Skeletal muscle satellite cell (primary cell): ENCODE measurements at regions not wholly inside any gene's neighbourhood (a gene's known extent, or its start where the extent isn't known, plus 50 kb on each side); places are given as distances from the start of the nearest gene placed in this dataset.

ENCODE experiments used
- H3K27me3 ChIP-seq: 2 replicates; pipeline ENCODE4 v1.7.0; 2013; ENCODE audit warnings: low read length; ENCODE audit not compliant: control insufficient read depth, insufficient read depth
- H3K36me3 ChIP-seq: 2 replicates; pipeline ENCODE4 v1.7.0; 2013; ENCODE audit warnings: mild to moderate bottlenecking, control low read depth, low read length; ENCODE audit not compliant: insufficient read depth
- H3K4me1 ChIP-seq: 2 replicates; pipeline ENCODE4 v1.7.0; 2013; ENCODE audit warnings: low read length; ENCODE audit not compliant: control insufficient read depth, insufficient read depth
- H3K4me2 ChIP-seq: 2 replicates; pipeline ENCODE4 v1.7.0; 2013; ENCODE audit warnings: mild to moderate bottlenecking, low read length
- H3K4me3 ChIP-seq: 2 replicates; pipeline ENCODE4 v1.7.0; 2013; ENCODE audit warnings: low read length
- H3K9ac ChIP-seq: 2 replicates; pipeline ENCODE4 v1.7.0; 2013; ENCODE audit warnings: mild to moderate bottlenecking, low read depth, low read length, moderate library complexity
- H3K9me3 ChIP-seq: replicated peaks from 2 replicates; pipeline ENCODE4 v1.7.0; 2013; ENCODE audit warnings: mild to moderate bottlenecking, control low read depth, low read length

- peaks cover 5% of the 10 kb centered on the region for H3K9me3 ChIP-seq
- no peaks in the 10 kb centered on the region for H3K36me3 ChIP-seq
- H3K27me3 ChIP-seq: no peaks in the 10 kb centered on the region
- H3K4me2 ChIP-seq: no peak overlapping the region
- H3K9ac ChIP-seq: no peak overlapping the region
- no peak overlapping the region for H3K4me3 ChIP-seq
- H3K4me1 ChIP-seq: no peaks in the 10 kb centered on the region
Observed at GRCh38 chr18:37796823-37797349, 231.3 kb upstream of the CELF4 start.

GRCh38 chr18:37787452-37787851, 221.9 kb upstream of the CELF4 start:
- Histone ChIP-seq H3K4me3 (no peak overlapping the region), H3K27me3 (no peaks in the 10 kb centered on the region), H3K9me3 (no peaks in the 10 kb centered on the region), H3K9ac (no peak overlapping the region), H3K4me1 (no peaks in the 10 kb centered on the region), H3K4me2 (no peak overlapping the region), H3K36me3 (no peaks in the 10 kb centered on the region)

- Histone ChIP-seq H3K4me1 (no peaks in the 10 kb centered on the region), H3K27me3 (no peaks in the 10 kb centered on the region), H3K4me3 (no peak overlapping the region), H3K9ac (no peak overlapping the region), H3K36me3 (no peaks in the 10 kb centered on the region), H3K4me2 (no peak overlapping the region), H3K9me3 (no peaks in the 10 kb centered on the region)
Observed at GRCh38 chr18:37783771-37784170, 218.2 kb upstream of the CELF4 start.

- Histone ChIP-seq H3K4me1 (no peaks in the 10 kb centered on the region), H3K9ac (no peak overlapping the region), H3K4me3 (no peak overlapping the region), H3K4me2 (no peak overlapping the region), H3K9me3 (peaks cover 3% of the 10 kb centered on the region), H3K27me3 (no peaks in the 10 kb centered on the region), H3K36me3 (no peaks in the 10 kb centered on the region)
Observed at GRCh38 chr18:37779220-37779619, 213.6 kb upstream of the CELF4 start.

GRCh38 chr18:37778417-37779165, 213.0 kb upstream of the CELF4 start:
- Histone ChIP-seq H3K4me2 (no peak overlapping the region), H3K27me3 (no peaks in the 10 kb centered on the region), H3K4me3 (no peak overlapping the region), H3K9ac (no peak overlapping the region), H3K36me3 (no peaks in the 10 kb centered on the region), H3K9me3 (peaks cover 3% of the 10 kb centered on the region), H3K4me1 (no peaks in the 10 kb centered on the region)

GRCh38 chr18:37769826-37770225, 204.2 kb upstream of the CELF4 start:
- H3K27me3 ChIP-seq: no peaks in the 10 kb centered on the region
- peaks cover 15% of the 10 kb centered on the region for H3K9me3 ChIP-seq
- H3K36me3 ChIP-seq: no peaks in the 10 kb centered on the region
- H3K9ac ChIP-seq: no peak overlapping the region
- no peak overlapping the region for H3K4me2 ChIP-seq
- H3K4me1 ChIP-seq: no peaks in the 10 kb centered on the region
- no peak overlapping the region for H3K4me3 ChIP-seq

GRCh38 chr18:37764541-37765288, 199.1 kb upstream of the CELF4 start:
- Histone ChIP-seq H3K9me3 (peaks cover 13% of the 10 kb centered on the region), H3K4me1 (no peaks in the 10 kb centered on the region), H3K4me2 (no peak overlapping the region), H3K4me3 (no peak overlapping the region), H3K27me3 (no peaks in the 10 kb centered on the region), H3K9ac (no peak overlapping the region), H3K36me3 (no peaks in the 10 kb centered on the region)

- no peak overlapping the region for H3K9ac ChIP-seq
- H3K4me1 ChIP-seq: no peaks in the 10 kb centered on the region
- H3K9me3 ChIP-seq: peaks cover 15% of the 10 kb centered on the region
- no peaks in the 10 kb centered on the region for H3K27me3 ChIP-seq
- no peak overlapping the region for H3K4me2 ChIP-seq
- no peaks in the 10 kb centered on the region for H3K36me3 ChIP-seq
- H3K4me3 ChIP-seq: no peak overlapping the region
Observed at GRCh38 chr18:37762076-37762621, 196.6 kb upstream of the CELF4 start.

GRCh38 chr18:37754141-37754540, 188.5 kb upstream of the CELF4 start:
- Histone ChIP-seq H3K9ac (no peak overlapping the region), H3K4me1 (no peaks in the 10 kb centered on the region), H3K4me2 (no peak overlapping the region), H3K4me3 (no peak overlapping the region), H3K36me3 (no peaks in the 10 kb centered on the region), H3K27me3 (no peaks in the 10 kb centered on the region), H3K9me3 (peaks cover 11% of the 10 kb centered on the region)

GRCh38 chr18:37742436-37742835, 176.8 kb upstream of the CELF4 start:
- peaks cover 12% of the 10 kb centered on the region for H3K9me3 ChIP-seq
- no peaks in the 10 kb centered on the region for H3K36me3 ChIP-seq
- H3K27me3 ChIP-seq: no peaks in the 10 kb centered on the region
- H3K4me3 ChIP-seq: no peak overlapping the region
- no peak overlapping the region for H3K4me2 ChIP-seq
- H3K4me1 ChIP-seq: no peaks in the 10 kb centered on the region
- no peak overlapping the region for H3K9ac ChIP-seq

- no peaks in the 10 kb centered on the region for H3K36me3 ChIP-seq
- no peaks in the 10 kb centered on the region for H3K4me1 ChIP-seq
- no peak overlapping the region for H3K4me3 ChIP-seq
- no peaks in the 10 kb centered on the region for H3K27me3 ChIP-seq
- peaks cover 12% of the 10 kb centered on the region for H3K9me3 ChIP-seq
- H3K9ac ChIP-seq: no peak overlapping the region
- H3K4me2 ChIP-seq: no peak overlapping the region
Observed at GRCh38 chr18:37741032-37741623, 175.5 kb upstream of the CELF4 start.
